ENCODE measurements at regions not wholly inside any gene's neighbourhood (a gene's known extent, or its start where the extent isn't known, plus 50 kb on each side); places are given as distances from the start of the nearest gene placed in this dataset.
"Not testable (repeated sequence)": the region's sequence is repeated elsewhere in the genome, so short reads cannot be mapped to it uniquely, and the experiment has no call there.

DNA sequence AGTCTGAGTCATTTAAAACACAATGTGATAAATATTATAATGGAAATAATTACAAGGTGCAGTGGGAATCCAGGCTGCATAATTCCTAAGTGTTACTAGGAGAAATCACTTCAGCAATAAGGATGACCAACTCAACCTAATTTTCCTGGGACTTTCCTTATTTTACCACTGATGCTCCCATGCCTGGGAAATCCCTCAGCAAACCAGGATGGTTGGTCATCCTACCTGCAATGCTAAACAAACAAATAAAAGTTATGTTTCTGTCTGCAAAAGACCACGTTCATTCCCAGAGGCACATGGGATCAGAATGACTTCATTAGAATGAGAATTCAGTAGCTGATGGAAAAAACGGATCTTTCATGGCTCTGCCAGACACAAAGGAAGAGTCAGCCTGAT, 130.8 kb upstream of the RAP1B start:
- no peak for DNase-seq

- no peak for DNase-seq
Measured at GRCh38 chr12:68480526-68480925, 130.2 kb upstream of the RAP1B start.

DNA sequence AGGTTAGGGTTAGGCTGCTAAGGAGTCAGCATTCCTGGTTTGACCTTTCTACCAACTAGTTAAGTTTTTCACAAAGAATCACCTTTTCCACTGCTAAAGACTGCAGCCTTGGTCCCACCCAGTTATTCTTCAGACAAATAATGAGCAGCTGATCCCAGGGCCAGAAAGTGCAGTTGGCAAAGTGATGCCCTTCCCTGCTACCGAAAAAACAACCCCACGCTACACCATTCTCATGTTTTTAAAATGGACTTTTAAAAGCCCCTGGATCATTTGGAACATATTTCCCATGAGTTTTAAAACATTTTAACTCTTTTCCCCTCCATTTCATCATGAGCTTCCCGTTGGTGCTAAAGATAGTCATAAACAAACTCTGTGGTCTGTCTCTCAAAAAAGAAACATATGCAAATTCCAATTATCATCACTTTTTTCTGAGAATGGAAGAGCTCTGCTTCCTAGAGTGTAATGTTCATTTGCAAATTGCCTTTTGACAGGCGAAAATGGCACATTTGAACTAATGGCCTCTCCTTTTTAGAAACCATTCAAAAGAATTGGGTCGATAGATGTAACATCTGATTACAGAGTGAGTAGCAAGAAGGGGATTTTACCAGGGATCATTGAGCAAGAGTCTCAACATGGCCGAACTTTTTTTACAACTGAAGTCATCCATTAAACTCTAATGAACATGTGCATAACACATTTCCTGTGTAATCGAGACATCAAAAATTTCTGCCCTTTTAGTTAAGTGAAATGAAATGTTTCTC, 129.3 kb upstream of the RAP1B start:
- no peak for DNase-seq

GRCh38 chr12:68482014-68482413, 128.7 kb upstream of the RAP1B start:
- DNase-seq, result no peak

DNA sequence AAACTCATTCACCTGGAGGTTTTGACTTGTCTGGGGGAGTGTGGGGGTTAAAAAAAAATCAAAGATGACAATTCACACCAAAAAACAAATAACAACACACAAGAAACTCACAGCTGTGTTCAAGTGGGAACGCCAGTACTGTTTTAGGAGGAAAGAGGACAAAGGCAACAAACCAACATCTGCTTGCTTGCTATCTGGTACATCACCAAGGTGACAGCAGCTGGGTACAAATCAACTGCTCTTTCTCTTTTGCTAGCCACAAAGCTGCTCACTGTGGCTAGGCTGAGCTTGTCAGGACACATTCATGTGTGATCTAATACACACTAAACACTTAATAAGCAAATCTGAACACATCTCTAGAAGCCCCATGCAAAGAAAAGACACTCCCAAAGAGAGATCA, 128.0 kb upstream of the RAP1B start:
- no peak for DNase-seq

DNA sequence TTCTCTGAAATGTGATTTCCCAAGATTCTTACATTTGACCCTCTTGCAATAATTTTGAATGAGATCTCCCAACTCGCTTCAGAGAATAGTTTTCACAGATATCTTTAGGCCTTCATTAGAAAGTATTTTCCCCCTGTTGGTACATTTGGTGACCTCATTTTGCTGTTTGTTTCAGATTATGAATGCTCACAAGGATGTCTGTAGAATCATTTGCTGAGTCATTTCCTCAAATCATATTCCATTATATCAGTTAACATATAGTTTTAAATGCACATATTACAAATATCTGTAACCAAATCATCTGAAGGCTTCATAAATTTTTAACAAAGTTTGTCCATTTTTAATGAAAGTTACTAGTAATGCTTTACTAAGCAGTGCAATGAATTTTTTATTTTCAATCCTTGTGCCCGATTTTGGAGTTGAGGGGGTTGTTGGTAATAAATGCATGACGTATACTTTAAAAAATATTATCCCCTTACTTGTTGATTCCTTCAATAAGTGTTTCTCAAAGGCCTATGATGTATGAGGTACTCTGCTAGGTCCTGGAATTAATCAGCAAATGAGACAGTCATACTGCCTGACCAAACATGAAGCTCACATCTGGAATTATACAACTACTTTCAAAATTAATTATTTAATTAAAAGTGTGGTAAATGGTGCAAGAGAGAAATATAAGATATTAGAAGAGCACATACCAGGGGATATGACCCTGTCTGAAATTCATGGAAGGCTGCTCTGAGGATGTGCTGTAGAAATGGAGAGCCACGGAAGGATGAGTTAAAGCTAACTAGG, 126.9 kb upstream of the RAP1B start:
- no peak for DNase-seq

- DNase-seq, result not testable (repeated sequence)
Measured at GRCh38 chr12:68484578-68484977, 126.1 kb upstream of the RAP1B start.

DNA sequence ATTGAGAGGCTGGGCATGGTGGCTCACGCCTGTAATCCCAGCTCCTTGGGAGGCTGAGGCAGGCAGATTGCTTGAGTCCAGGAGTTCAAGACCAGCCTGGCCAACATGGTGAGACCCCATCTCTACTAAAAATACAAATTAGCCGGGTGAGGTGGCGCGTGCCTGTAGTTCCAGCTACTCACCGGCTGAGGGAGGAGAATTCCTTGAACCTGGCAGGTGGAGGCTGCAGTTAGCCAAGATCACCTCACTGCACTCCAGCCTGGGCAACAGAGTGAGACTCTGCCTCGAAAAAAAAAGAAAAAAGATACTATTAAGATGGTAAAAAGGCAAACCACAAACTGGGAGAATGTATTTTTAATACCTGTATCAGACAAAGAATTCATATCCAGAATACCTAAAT, 124.2 kb upstream of the RAP1B start:
- not testable (repeated sequence) for DNase-seq

DNA sequence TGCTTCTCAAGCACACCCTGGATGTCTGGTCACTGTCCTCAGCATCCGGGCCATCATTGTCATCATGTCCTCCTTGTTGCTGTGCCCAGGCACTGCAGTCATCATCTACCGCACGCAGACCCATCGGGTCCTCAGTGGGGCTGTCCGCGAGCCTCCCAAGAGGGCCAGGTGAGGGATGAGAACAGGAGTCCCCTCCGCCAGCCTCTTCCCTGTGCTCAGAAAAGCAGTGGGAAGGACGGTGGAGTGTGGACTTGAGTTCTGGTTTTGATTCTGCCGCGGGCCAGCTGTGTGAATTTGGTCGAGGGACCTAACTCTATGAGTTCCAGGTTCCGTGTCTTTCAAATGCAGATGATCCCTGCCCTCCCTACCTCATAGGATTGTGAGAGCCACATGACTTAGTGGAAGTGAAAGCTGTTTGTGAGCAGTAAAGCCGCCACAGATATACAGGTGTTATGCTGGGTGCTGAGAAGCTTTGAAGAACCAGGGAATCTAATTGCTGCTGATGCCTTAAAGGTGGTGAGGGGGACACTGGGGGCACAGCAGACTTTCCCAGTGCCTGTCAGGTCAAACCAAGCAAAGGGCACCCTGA, 122.9 kb upstream of the RAP1B start:
- no peak for DNase-seq

DNA sequence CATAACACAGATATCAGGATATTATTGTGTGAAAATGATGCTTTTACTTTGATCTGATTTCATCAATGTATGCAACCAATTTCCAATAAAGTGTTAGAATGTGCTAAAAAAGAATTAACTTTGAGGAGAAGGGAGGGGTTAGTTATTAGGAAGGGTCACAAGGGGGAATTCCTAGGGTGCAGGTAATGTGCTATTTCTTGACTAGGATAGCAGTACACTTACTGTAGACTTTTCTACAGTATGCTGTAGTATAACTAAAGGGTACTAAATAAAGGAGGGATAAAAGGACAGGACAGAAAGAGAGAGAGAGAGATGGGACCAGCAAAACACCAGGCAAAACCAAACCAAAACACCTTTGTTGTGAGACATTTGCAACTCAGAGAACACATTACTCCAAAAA, 121.4 kb upstream of the RAP1B start:
- DNase-seq, result no peak

DNA sequence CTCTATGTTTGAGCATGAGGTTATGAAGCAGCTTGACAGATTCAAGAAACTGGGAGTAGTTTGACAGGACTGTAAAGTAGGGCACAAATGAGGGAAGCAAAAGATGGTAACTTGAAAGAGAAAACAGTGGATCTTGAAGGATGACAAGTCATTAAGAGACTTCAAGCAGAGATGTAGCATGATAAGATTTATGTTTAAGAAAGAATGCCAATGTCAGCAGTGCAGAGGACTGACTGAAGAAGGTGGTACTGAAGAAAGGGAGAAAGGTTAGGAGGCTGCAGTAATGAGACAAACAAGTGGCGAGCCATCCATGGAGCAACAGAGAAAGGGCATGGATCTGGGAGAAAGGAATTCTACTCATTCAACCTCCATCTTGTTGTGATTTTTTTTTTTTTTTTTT, 120.2 kb upstream of the RAP1B start:
- DNase-seq, result no peak

- DNase-seq, result no peak
Measured at GRCh38 chr12:68491204-68491960, 119.3 kb upstream of the RAP1B start.

DNA sequence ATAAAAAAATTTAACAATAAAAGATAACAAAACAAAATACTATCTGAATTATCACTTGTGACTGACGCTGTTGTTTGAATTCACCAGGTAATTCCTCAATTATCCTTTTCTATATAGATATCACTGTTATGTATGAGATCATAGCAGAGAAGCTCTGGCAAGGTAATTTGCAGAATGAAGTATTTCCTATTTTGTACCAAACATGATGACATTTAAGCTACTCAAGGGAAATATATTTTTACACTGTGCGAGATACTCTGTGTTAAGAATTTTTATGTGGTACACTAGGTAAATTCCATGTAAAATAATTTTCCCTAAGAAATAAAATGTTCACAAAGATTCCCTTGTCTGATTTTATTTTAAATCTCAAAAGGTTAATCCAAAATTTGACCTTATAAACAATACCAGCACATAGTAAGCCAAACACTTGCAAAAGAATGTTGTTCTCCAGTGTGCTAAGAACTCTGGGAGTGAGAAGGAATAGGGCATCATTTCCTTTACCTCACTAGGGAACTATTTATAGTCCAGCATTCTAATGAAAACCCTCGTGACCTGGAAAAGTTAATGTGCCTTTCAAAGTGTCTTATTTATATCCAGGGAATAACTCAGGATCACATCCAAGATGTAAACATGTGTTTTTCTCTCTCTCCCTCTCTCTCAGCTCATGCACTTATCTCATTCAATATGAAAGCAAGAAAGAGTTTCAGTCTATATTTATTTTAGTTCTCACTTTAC, 115.2 kb upstream of the RAP1B start:
- peak; percentile 29 for DNase-seq

DNA sequence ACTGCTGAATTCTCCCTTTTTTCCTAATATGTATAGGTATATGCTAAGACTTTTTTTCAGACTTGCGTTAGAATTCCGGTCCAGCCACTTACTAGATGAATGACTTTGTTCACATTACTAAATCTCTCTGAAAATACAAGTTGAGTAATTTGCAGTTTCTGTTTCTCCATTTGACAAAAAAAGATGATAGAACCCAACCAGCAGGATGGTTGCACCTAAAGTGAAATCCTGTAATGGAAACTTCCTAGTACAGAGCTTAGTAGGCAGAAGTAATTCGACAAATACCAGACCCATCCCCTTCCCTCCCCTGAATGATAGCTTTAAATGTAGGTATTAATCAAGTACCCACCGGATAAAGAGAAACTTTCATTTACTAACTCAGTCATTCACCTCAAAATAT, 113.6 kb upstream of the RAP1B start:
- DNase-seq, result no peak

DNA sequence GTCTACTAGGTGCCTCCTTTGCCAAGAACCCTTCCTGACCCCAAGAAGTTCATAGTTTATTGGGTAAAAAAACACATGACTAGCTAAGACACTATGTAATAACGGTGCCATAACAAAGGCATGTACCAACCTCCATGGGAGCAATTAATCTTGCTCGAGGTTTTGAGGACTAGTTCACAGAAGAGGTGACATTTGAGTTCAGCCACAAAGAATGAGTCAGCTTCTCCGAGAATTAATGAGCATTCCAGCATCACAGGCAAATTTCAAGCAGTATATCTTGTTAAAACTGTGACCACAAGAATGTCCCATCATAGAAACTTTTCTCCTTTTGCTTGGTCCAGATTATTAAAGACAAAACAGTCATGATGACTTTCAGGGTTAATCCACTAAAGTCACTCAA, 113.0 kb upstream of the RAP1B start:
- no peak for DNase-seq

DNA sequence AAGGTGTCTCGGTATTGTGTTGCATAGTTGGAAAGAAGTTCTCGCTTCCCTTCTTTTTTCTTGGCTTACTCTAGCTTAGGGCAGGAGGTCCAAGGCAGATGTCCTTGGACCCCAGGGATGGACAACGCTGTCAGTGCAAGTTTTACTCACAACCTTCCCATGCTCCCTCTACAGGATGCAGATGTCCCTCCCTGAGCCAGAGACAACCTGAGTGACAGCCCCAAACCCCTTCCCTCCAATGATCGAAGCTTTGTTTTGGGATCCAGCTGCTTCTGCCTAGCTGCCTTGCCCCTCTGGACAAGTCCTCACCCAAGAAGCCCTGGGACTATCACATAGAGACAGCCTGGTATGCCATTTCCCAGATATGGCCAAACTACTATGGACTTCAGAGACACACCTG, 112.0 kb upstream of the RAP1B start:
- no peak for DNase-seq

- no peak for DNase-seq
Measured at GRCh38 chr12:68499616-68500015, 111.1 kb upstream of the RAP1B start.

- DNase-seq, result no peak
Measured at GRCh38 chr12:68501226-68501625, 109.5 kb upstream of the RAP1B start.

GRCh38 chr12:68505970-68506369, 104.7 kb upstream of the RAP1B start:
- DNase-seq, result no peak

DNA sequence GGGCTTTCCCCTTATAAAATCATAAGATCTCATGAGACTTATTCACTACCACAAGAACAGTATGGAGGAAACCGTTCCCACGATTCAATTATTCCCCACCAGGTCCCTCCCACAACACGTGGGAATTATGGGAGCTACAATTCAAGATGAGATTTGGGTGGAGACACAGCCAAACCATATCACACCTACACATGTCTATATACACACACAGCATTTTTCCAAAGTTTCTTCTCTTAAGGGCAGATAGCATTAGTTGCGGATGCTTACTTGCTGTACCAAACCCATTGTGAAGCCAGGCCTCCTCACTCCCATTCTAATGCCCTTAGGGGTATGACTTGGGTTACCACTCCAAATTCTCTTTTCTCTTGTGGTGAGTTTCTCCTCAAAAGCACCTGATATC, 104.1 kb upstream of the RAP1B start:
- DNase-seq, result no peak

DNA sequence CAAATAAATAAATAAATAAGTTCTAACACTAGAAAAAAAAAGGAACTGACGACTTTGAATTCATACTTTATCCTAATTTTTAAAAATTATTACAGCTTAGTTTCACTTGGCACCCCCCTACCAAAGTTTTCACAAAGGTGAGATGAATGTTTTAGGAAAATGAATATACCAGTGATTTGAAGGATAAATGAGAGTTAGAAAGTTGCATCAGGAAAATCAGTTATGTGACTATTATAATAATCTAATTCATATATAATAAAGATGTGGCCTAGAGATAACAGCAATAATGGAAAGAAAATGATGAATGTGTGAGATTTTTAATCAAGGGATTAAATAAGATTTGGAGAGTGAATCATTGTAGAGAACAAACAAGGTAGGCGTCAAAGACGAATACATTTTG, 103.0 kb upstream of the RAP1B start:
- no peak for DNase-seq

- DNase-seq, result no peak
Measured at GRCh38 chr12:68508576-68508975, 102.1 kb upstream of the RAP1B start.
